H9 (cell line): ENCODE measurements at regions not wholly inside any gene's neighbourhood (a gene's known extent, or its start where the extent isn't known, plus 50 kb on each side); places are given as distances from the start of the nearest gene placed in this dataset.
A peak's percentile ranks its signal among the peaks of the same experiment; 100 is the strongest.

Experiments
- DNase-seq: peaks from one replicate; pipeline ENCODE4 v3.0.0-alpha.2; 2017
- H2AFZ ChIP-seq: one replicate; pipeline ENCODE4 v1.6.1; 2013; ENCODE audit warnings: mild to moderate bottlenecking, low read length, control low read depth, moderate library complexity
- H2AK5ac ChIP-seq: 2 replicates; pipeline ENCODE4 v1.6.1; 2013; ENCODE audit warnings: low read length, control low read depth, mixed read lengths; ENCODE audit not compliant: insufficient read length
- H2BK120ac ChIP-seq: one replicate; pipeline ENCODE4 v1.6.1; 2013; ENCODE audit warnings: low read depth, mild to moderate bottlenecking, low read length, control low read depth, inconsistent platforms; ENCODE audit not compliant: poor library complexity, severe bottlenecking
- H2BK12ac ChIP-seq: 2 replicates; pipeline ENCODE4 v1.6.1; 2013; ENCODE audit warnings: low read length, control low read depth, mixed read lengths, low read depth; ENCODE audit not compliant: insufficient read length
- H2BK15ac ChIP-seq: 2 replicates; pipeline ENCODE4 v1.6.1; 2013; ENCODE audit warnings: low read depth, low read length, control low read depth
- H2BK20ac ChIP-seq: one replicate; pipeline ENCODE4 v1.6.1; 2013; ENCODE audit warnings: low read depth, mild to moderate bottlenecking, low read length, control low read depth, inconsistent platforms; ENCODE audit not compliant: poor library complexity, severe bottlenecking
- H2BK5ac ChIP-seq: 2 replicates; pipeline ENCODE4 v1.6.1; 2013; ENCODE audit warnings: low read length, control low read depth, mixed read lengths; ENCODE audit not compliant: insufficient read length
- H3K14ac ChIP-seq: 2 replicates; pipeline ENCODE4 v1.6.1; 2013; ENCODE audit warnings: low read length, control low read depth; ENCODE audit not compliant: insufficient read depth
- H3K18ac ChIP-seq: 2 replicates; pipeline ENCODE4 v1.6.1; 2013; ENCODE audit warnings: low read depth, mild to moderate bottlenecking, mixed read lengths, low read length, control low read depth; ENCODE audit not compliant: insufficient read length
- H3K23ac ChIP-seq: 2 replicates; pipeline ENCODE4 v1.6.1; 2013; ENCODE audit warnings: low read length, control low read depth, mixed read lengths, low read depth; ENCODE audit not compliant: insufficient read length
- H3K23me2 ChIP-seq: 2 replicates; pipeline ENCODE4 v1.6.1; 2013; ENCODE audit warnings: low read depth, mild to moderate bottlenecking, mixed read lengths, low read length, control low read depth; ENCODE audit not compliant: insufficient read length, poor library complexity, severe bottlenecking
- H3K27ac ChIP-seq: 2 replicates; pipeline ENCODE4 v1.5.1; 2013; ENCODE audit warnings: low read length, control low read depth, mixed read lengths, low read depth; ENCODE audit not compliant: insufficient read length
- H3K27me3 ChIP-seq: 2 replicates; pipeline ENCODE4 v1.6.1; 2013; ENCODE audit warnings: low read length, control low read depth, inconsistent platforms; ENCODE audit not compliant: insufficient read depth
- H3K4ac ChIP-seq: 2 replicates; pipeline ENCODE4 v1.6.1; 2013; ENCODE audit warnings: low read depth, mild to moderate bottlenecking, control low read depth, inconsistent platforms, low read length, moderate library complexity
- H3K4me1 ChIP-seq: 2 replicates; pipeline ENCODE4 v1.6.1; 2013; ENCODE audit warnings: low read length, control low read depth, inconsistent platforms; ENCODE audit not compliant: insufficient read depth
- H3K4me2 ChIP-seq: 2 replicates; pipeline ENCODE4 v1.6.1; 2013; ENCODE audit warnings: low read length, control low read depth, mixed read lengths; ENCODE audit not compliant: insufficient read length, insufficient read depth
- H3K56ac ChIP-seq: 2 replicates; pipeline ENCODE4 v1.6.1; 2013; ENCODE audit warnings: low read depth, mild to moderate bottlenecking, mixed read lengths, low read length, control low read depth; ENCODE audit not compliant: insufficient read length
- H3K79me1 ChIP-seq: 2 replicates; pipeline ENCODE4 v1.6.1; 2013; ENCODE audit warnings: low read depth, mild to moderate bottlenecking, moderate library complexity, low read length, control low read depth, inconsistent platforms; ENCODE audit not compliant: insufficient read depth, poor library complexity, severe bottlenecking
- H3K79me2 ChIP-seq: 2 replicates; pipeline ENCODE4 v1.6.1; 2013; ENCODE audit warnings: low read length, control low read depth, inconsistent platforms; ENCODE audit not compliant: insufficient read depth
- H3K9ac ChIP-seq: 2 replicates; pipeline ENCODE4 v1.6.1; 2013; ENCODE audit warnings: low read length, control low read depth, mixed read lengths; ENCODE audit not compliant: insufficient read length; ENCODE audit errors: extremely low read depth
- H3K9me3 ChIP-seq: one replicate; pipeline ENCODE4 v1.6.1; 2013; ENCODE audit warnings: low read depth, low read length, inconsistent platforms; ENCODE audit not compliant: control insufficient read depth
- H3T11ph ChIP-seq: one replicate; pipeline ENCODE4 v1.6.1; 2013; ENCODE audit warnings: mild to moderate bottlenecking, low read length, control low read depth, inconsistent platforms
- H4K20me1 ChIP-seq: one replicate; pipeline ENCODE4 v1.6.1; 2013; ENCODE audit not compliant: control insufficient read depth, insufficient read length, insufficient read depth
- H4K5ac ChIP-seq: 2 replicates; pipeline ENCODE4 v1.6.1; 2013; ENCODE audit warnings: low read depth, mild to moderate bottlenecking, mixed read lengths, low read length, control low read depth; ENCODE audit not compliant: insufficient read length
- H4K8ac ChIP-seq: replicated peaks from 2 replicates; pipeline ENCODE4 v1.6.1; 2013; ENCODE audit warnings: low read length, control low read depth, mixed read lengths, low read depth; ENCODE audit not compliant: insufficient read length
- H4K91ac ChIP-seq: 2 replicates; pipeline ENCODE4 v1.6.1; 2013; ENCODE audit warnings: low read depth, mild to moderate bottlenecking, moderate library complexity, mixed read lengths, low read length, control low read depth; ENCODE audit not compliant: insufficient read length
- H3K27ac Mint-ChIP-seq, 3 experiments: 2 replicates in 2 of 3; 3 replicates in 1 of 3; pipeline ENCODE4 v1.8.0; 2020 to 2021; ENCODE audit warnings: mixed read lengths in 3 of 3, mild to moderate bottlenecking in 1 of 3, moderate library complexity in 1 of 3
- H3K27me3 Mint-ChIP-seq: 2 replicates; pipeline ENCODE4 v1.8.0; 2021; ENCODE audit warnings: low read depth, mild to moderate bottlenecking, moderate library complexity, mixed read lengths
- H3K36me3 Mint-ChIP-seq, 3 experiments: 2 replicates in 2 of 3; 3 replicates in 1 of 3; pipeline ENCODE4 v1.8.0; 2020 to 2021; ENCODE audit warnings: low read depth in 3 of 3, mixed read lengths in 3 of 3; ENCODE audit not compliant: insufficient read depth in 1 of 3
- H3K4me1 Mint-ChIP-seq, 2 experiments: 2 replicates each; pipeline ENCODE4 v1.8.0; 2020; ENCODE audit warnings: mixed read lengths in 2 of 2
- H3K4me3 Mint-ChIP-seq, 2 experiments: 2 replicates in 1 of 2; 3 replicates in 1 of 2; pipeline ENCODE4 v1.8.0; 2020 to 2021; ENCODE audit warnings: mild to moderate bottlenecking in 2 of 2, mixed read lengths in 2 of 2, moderate library complexity in 1 of 2
- H3K9me3 Mint-ChIP-seq, 2 experiments: 2 replicates in 1 of 2; 3 replicates in 1 of 2; pipeline ENCODE4 v1.8.0; 2020; ENCODE audit warnings: mild to moderate bottlenecking in 2 of 2, mixed read lengths in 2 of 2, moderate library complexity in 1 of 2
- CTCF ChIP-seq: fragments of 200-600 bp; sonication (generic); conservative IDR thresholded peaks from 3 replicates; pipeline ENCODE4 v1.8.0; 2021; ENCODE audit warnings: antibody characterized with exemption, mild to moderate bottlenecking
- WGBS: extraction: QIAGEN DNeasy Blood & Tissue Kit; methylation state at CpG from one replicate; pipeline ENCODE4 v1.1.7; 2013; ENCODE audit warnings: missing lambda C conversion rate, low lambda C conversion rate, mixed read lengths; ENCODE audit not compliant: insufficient read length; ENCODE audit errors: extremely low coverage; 5-methylcytosine and 5-hydroxymethylcytosine counted together

- Histone ChIP-seq H4K20me1 (no peaks in the 10 kb centered on the region), H3K4me1 (peaks cover 3% of the 10 kb centered on the region; the same call in 1 of the 2 replicates), H3K18ac (no peak overlapping the region), H3K56ac (no peak overlapping the region), H3K4ac (no peak overlapping the region), H3T11ph (no peak overlapping the region), H3K27me3 (no peaks in the 10 kb centered on the region), H2BK120ac (no peak overlapping the region), H2BK12ac (no peak overlapping the region), H3K9ac (no peak overlapping the region), H3K79me2 (no peaks in the 10 kb centered on the region), H4K8ac (no peak overlapping the region), H2BK20ac (no peak overlapping the region), H2AFZ (no peak overlapping the region), H3K23ac (no peak overlapping the region), H3K4me2 (no peak overlapping the region), H2AK5ac (no peak overlapping the region), H3K9me3 (no peaks in the 10 kb centered on the region), H2BK15ac (no peak overlapping the region), H3K27ac (no peak overlapping the region), H2BK5ac (no peak overlapping the region), H4K91ac (no peak overlapping the region), H3K14ac (no peak overlapping the region), H4K5ac (no peak overlapping the region), H3K23me2 (no peaks in the 10 kb centered on the region), H3K79me1 (no peaks in the 10 kb centered on the region)
- no peaks in the 10 kb centered on the region for H3K36me3 Mint-ChIP-seq
- H3K9me3 Mint-ChIP-seq, result no peaks in the 10 kb centered on the region; a peak in 1 of 5 replicates
- no peak overlapping the region; a peak in 1 of 7 replicates for H3K27ac Mint-ChIP-seq
- H3K4me3 Mint-ChIP-seq, result no peak overlapping the region; a peak in 1 of 5 replicates
- peaks cover 21 to 29% of the 10 kb centered on the region in 2 experiments for H3K4me1 Mint-ChIP-seq
- no peak for TF ChIP-seq CTCF
- H3K27me3 Mint-ChIP-seq, result no peaks in the 10 kb centered on the region
- peak; percentile 36 for DNase-seq
- WGBS, result no CpG with 5 or more reads among the region's 2 CpGs
Measured at GRCh38 chr13:56317841-56318240, 822.9 kb upstream of the PRR20A start.
